ENCODE measurements at regions not wholly inside any gene's neighbourhood (a gene's known extent, or its start where the extent isn't known, plus 50 kb on each side); places are given as distances from the start of the nearest gene placed in this dataset.

- H3K4me3 ChIP-seq (ENCODE audit: low read length): no peak overlapping the region
- DNase-seq (ENCODE audit: low read depth): no peak
- TF ChIP-seq, protein P1, sequence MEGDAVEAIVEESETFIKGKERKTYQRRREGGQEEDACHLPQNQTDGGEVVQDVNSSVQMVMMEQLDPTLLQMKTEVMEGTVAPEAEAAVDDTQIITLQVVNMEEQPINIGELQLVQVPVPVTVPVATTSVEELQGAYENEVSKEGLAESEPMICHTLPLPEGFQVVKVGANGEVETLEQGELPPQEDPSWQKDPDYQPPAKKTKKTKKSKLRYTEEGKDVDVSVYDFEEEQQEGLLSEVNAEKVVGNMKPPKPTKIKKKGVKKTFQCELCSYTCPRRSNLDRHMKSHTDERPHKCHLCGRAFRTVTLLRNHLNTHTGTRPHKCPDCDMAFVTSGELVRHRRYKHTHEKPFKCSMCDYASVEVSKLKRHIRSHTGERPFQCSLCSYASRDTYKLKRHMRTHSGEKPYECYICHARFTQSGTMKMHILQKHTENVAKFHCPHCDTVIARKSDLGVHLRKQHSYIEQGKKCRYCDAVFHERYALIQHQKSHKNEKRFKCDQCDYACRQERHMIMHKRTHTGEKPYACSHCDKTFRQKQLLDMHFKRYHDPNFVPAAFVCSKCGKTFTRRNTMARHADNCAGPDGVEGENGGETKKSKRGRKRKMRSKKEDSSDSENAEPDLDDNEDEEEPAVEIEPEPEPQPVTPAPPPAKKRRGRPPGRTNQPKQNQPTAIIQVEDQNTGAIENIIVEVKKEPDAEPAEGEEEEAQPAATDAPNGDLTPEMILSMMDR (conservative IDR thresholded peaks at IDR 0.05; ENCODE audit: low read length): no peak
Observed at GRCh38 chr2:64793701-64794100, 140.0 kb upstream of the SERTAD2 start.

- TF ChIP-seq, protein P1 (conservative IDR thresholded peaks at IDR 0.05; ENCODE audit: low read length): no peak
- no peak for DNase-seq (ENCODE audit: low read depth)
- H3K4me3 ChIP-seq (ENCODE audit: low read length): no peak overlapping the region
Observed at GRCh38 chr2:64794426-64794995, 140.8 kb upstream of the SERTAD2 start.

DNA sequence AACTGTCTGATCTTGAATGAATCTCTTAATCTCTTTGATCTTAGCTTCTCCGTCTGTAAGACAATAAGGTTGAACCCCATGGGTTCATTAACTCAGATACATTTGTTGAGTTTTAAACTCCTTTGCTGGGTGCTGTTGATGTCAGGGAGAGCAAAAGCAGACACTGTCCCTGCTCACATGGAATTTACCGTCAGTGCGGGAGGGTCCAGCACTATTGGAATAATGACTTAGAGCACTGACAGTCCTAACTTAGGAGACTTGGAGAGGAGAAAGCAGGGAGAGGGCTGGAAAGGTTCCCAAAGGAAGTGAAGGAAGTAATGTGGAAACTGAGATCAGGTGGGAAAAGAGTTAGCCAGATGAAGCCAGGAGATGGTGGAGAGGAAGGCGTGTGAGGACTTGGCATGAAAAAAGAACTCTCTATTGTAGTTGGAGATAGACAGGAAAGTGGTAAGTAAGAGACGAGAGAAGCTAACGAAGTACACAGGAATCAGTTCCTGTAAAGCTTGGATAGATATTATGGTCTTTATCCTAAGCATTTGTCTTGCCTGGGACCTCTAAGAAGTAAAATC is 141.4 kb upstream of the SERTAD2 start:
- DNase-seq (ENCODE audit: low read depth): no peak
- TF ChIP-seq, protein P1 (conservative IDR thresholded peaks at IDR 0.05; ENCODE audit: low read length): no peak
- H3K4me3 ChIP-seq (ENCODE audit: low read length): no peak overlapping the region

DNA sequence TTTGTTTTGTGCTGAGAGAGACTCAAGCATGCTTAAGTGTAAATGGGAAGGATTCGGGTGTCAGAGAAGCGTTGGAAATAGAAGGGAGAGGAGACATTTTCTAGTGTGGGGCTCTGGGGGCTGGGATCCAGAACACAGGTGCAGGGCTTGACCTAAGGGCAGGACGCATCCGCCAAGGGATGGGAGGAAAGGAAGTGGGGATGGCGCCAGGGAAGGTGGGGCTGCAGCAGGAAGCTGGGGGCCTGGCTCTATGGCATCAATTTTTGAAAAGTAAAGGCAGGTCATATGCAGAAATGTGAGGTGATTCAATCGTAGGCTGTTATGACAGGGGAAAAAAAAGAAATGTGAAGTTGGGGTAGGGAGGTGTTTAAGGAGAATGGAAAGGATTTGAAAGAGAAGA is 143.2 kb upstream of the SERTAD2 start:
- TF ChIP-seq, protein P1 (conservative IDR thresholded peaks at IDR 0.05; ENCODE audit: low read length): no peak
- DNase-seq (ENCODE audit: low read depth): no peak
- H3K4me3 ChIP-seq (ENCODE audit: low read length): no peak overlapping the region

DNA sequence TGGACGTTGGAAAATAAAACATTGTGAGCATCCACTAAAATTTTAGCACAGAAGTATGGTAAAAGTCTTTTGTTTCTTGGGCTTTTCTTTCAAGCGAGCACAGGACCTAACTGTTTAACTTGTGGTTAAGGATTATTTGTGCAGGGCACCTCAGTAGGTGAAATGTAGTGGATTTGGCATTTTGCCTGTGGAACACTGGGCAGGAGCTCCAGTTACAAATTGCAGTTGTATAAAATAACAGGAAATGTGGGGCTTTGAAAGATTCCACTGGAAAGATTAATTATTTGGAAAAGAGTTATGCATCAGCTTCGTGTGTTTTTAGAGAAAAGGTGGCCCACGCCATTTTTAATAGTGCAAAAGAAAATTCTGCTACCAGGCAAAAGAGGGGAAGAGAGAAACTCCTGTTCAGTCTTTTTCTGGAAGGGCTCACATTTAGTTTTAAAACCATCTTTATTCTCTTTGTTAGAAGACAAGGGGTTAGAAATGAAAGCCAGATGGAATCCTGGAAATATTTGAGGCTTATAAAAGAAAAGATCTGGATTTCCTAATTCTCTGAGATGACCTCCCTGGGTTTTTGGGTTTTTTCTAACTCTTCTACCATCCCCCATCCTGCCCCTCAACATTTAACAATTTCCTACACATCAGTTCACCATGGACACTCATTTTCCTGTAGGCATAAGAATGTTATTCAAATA is 144.3 kb upstream of the SERTAD2 start:
- H3K4me3 ChIP-seq (ENCODE audit: low read length): no peak overlapping the region
- TF ChIP-seq, protein P1 (conservative IDR thresholded peaks at IDR 0.05; ENCODE audit: low read length): no peak
- peak; percentile 35 for DNase-seq (ENCODE audit: low read depth)

- no peak for DNase-seq (ENCODE audit: low read depth)
- TF ChIP-seq, protein P1 (conservative IDR thresholded peaks at IDR 0.05; ENCODE audit: low read length): no peak
- no peak overlapping the region for H3K4me3 ChIP-seq (ENCODE audit: low read length)
Observed at GRCh38 chr2:64799592-64800252, 146.0 kb upstream of the SERTAD2 start.

Measured in AG10803 (cell line).